ENCODE measurements at regions not wholly inside any gene's neighbourhood (a gene's known extent, or its start where the extent isn't known, plus 50 kb on each side); places are given as distances from the start of the nearest gene placed in this dataset.

DNA sequence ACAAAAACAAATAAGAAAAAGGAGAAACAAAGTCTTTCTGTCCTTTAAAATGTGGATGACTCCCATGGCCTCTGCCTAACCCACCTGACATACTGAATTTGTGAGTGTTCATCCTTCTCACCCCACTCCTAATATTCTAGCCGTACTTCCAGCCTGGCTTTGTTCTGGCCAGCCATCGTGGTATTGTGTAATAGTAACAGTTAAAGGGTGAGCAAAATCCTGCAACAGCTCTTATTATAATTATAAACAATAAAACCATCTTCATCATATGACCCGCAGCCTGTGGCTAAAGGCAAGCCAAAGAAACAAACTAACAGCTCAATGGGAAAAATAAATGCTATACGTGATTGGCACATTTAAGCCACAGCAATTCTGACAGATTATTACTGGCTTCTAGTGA lies 721.6 kb upstream of the TENM4 start:
- H3K9ac ChIP-seq (ENCODE audit: extremely low read depth, insufficient read length, low read length) = no peak overlapping the region
- H3K27me3 ChIP-seq (ENCODE audit: insufficient read depth, low read length) = no peaks in the 10 kb centered on the region
- H3K14ac ChIP-seq (ENCODE audit: insufficient read depth, low read length) = no peak overlapping the region
- H3K4me1 ChIP-seq (ENCODE audit: insufficient read depth, low read length) = peaks cover 3% of the 10 kb centered on the region
- H3K4me3 Mint-ChIP-seq = no peak overlapping the region
- DNase-seq = no peak
- H2BK20ac ChIP-seq (ENCODE audit: low read depth, low read length, poor library complexity, severe bottlenecking) = no peak overlapping the region
- no peak overlapping the region for H2BK5ac ChIP-seq (ENCODE audit: insufficient read length, low read length)
- no peak overlapping the region for H3K27ac ChIP-seq (ENCODE audit: insufficient read length, low read depth, low read length)
- H3K9me3 Mint-ChIP-seq = no peaks in the 10 kb centered on the region
- H3K27ac Mint-ChIP-seq = no peak overlapping the region
- no peak overlapping the region for H2AK5ac ChIP-seq (ENCODE audit: insufficient read length, low read length)
- no peak overlapping the region for H3T11ph ChIP-seq (ENCODE audit: low read length)
- no peaks in the 10 kb centered on the region for H3K79me1 ChIP-seq (ENCODE audit: insufficient read depth, low read depth, low read length, poor library complexity, severe bottlenecking)
- no peak overlapping the region for H3K23ac ChIP-seq (ENCODE audit: insufficient read length, low read depth, low read length)
- no CpG with 5 or more reads among the region's 4 CpGs for WGBS (ENCODE audit: extremely low coverage, insufficient read length, low lambda C conversion rate)
- no peaks in the 10 kb centered on the region for H3K9me3 ChIP-seq (ENCODE audit: control insufficient read depth, low read depth, low read length)
- no peaks in the 10 kb centered on the region for H3K36me3 Mint-ChIP-seq (ENCODE audit: insufficient read depth in 1 of 3, low read depth in 3 of 3)
- no peak overlapping the region for H3K4me2 ChIP-seq (ENCODE audit: insufficient read depth, insufficient read length, low read length)
- H2AFZ ChIP-seq (ENCODE audit: low read length) = no peak overlapping the region
- H3K4me1 Mint-ChIP-seq = peaks cover 16 to 20% of the 10 kb centered on the region in 2 experiments
- no peak overlapping the region for H4K5ac ChIP-seq (ENCODE audit: insufficient read length, low read depth, low read length)
- no peak overlapping the region for H4K8ac ChIP-seq (replicated peaks; ENCODE audit: insufficient read length, low read depth, low read length)
- no peak overlapping the region for H2BK15ac ChIP-seq (ENCODE audit: low read depth, low read length)
- H3K23me2 ChIP-seq (ENCODE audit: insufficient read length, low read depth, low read length, poor library complexity, severe bottlenecking) = no peaks in the 10 kb centered on the region
- 0 out of 2 replicates have a peak, but pooled peaks cover 2% of the 10 kb centered on the region for H3K27me3 Mint-ChIP-seq (ENCODE audit: low read depth)
- no peaks in the 10 kb centered on the region for H3K79me2 ChIP-seq (ENCODE audit: insufficient read depth, low read length)
- H4K20me1 ChIP-seq (ENCODE audit: control insufficient read depth, insufficient read depth, insufficient read length) = no peaks in the 10 kb centered on the region
- H3K4ac ChIP-seq (ENCODE audit: low read depth, low read length) = no peak overlapping the region
- no peak overlapping the region for H4K91ac ChIP-seq (ENCODE audit: insufficient read length, low read depth, low read length)
- no peak overlapping the region for H3K56ac ChIP-seq (ENCODE audit: insufficient read length, low read depth, low read length)
- H2BK120ac ChIP-seq (ENCODE audit: low read depth, low read length, poor library complexity, severe bottlenecking) = no peak overlapping the region
- TF ChIP-seq, protein P1, sequence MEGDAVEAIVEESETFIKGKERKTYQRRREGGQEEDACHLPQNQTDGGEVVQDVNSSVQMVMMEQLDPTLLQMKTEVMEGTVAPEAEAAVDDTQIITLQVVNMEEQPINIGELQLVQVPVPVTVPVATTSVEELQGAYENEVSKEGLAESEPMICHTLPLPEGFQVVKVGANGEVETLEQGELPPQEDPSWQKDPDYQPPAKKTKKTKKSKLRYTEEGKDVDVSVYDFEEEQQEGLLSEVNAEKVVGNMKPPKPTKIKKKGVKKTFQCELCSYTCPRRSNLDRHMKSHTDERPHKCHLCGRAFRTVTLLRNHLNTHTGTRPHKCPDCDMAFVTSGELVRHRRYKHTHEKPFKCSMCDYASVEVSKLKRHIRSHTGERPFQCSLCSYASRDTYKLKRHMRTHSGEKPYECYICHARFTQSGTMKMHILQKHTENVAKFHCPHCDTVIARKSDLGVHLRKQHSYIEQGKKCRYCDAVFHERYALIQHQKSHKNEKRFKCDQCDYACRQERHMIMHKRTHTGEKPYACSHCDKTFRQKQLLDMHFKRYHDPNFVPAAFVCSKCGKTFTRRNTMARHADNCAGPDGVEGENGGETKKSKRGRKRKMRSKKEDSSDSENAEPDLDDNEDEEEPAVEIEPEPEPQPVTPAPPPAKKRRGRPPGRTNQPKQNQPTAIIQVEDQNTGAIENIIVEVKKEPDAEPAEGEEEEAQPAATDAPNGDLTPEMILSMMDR (conservative IDR thresholded peaks at IDR 0.05) = no peak
- no peak overlapping the region for H2BK12ac ChIP-seq (ENCODE audit: insufficient read length, low read depth, low read length)
- H3K18ac ChIP-seq (ENCODE audit: insufficient read length, low read depth, low read length) = no peak overlapping the region

All from H9 (cell line).